ENCODE measurements at regions not wholly inside any gene's neighbourhood (a gene's known extent, or its start where the extent isn't known, plus 50 kb on each side); places are given as distances from the start of the nearest gene placed in this dataset.

DNA sequence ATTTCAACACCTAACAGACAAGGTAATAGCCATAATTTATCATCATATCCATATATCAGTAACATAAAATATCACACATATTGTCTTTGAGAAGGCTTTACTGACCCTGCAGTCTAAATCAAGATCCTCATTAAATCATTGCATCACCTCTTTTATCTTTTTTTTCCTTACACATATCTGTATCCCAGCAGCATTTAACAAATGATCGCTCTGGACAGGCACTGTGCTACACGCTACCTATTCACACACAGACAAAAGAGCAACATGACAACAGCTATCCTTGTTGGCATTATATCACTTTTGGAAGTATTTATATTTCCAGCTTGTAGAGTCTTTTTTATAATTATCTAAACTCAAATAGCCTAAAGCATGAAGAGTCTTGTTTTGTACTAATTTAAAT, 73.3 kb upstream of the NBEA start:
- no peak overlapping the region for H2AFZ ChIP-seq (ENCODE audit: low read depth, low read length)
- no peak overlapping the region for H3K4me3 ChIP-seq (replicated peaks in 1 of 3; ENCODE audit: insufficient read depth in 1 of 3, low read depth in 1 of 3, low read length in 3 of 3)
- intact Hi-C loops (cut with micrococcal nuclease): no loop called here
- H3K4me2 ChIP-seq (ENCODE audit: insufficient read depth, low read length): no peak overlapping the region
- POLR2A ChIA-PET: no interaction called here
- H3K9me3 ChIP-seq (replicated peaks; ENCODE audit: control insufficient read depth, insufficient read depth, low read length): no peaks in the 10 kb centered on the region
- H3K36me3 ChIP-seq (ENCODE audit: control insufficient read depth in 2 of 2, extremely low read depth in 1 of 2, insufficient read depth in 2 of 2, low read length in 2 of 2): no peaks in the 10 kb centered on the region
- FAIRE-seq: no peak
- no peak for TF ChIP-seq FOS (IDR thresholded peaks at IDR 0.05; ENCODE audit: borderline replicate concordance, insufficient read depth, low read length)
- TF ChIP-seq, protein P1, sequence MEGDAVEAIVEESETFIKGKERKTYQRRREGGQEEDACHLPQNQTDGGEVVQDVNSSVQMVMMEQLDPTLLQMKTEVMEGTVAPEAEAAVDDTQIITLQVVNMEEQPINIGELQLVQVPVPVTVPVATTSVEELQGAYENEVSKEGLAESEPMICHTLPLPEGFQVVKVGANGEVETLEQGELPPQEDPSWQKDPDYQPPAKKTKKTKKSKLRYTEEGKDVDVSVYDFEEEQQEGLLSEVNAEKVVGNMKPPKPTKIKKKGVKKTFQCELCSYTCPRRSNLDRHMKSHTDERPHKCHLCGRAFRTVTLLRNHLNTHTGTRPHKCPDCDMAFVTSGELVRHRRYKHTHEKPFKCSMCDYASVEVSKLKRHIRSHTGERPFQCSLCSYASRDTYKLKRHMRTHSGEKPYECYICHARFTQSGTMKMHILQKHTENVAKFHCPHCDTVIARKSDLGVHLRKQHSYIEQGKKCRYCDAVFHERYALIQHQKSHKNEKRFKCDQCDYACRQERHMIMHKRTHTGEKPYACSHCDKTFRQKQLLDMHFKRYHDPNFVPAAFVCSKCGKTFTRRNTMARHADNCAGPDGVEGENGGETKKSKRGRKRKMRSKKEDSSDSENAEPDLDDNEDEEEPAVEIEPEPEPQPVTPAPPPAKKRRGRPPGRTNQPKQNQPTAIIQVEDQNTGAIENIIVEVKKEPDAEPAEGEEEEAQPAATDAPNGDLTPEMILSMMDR (IDR thresholded peaks at IDR 0.05; ENCODE audit: extremely low read depth in 1 of 2, insufficient read depth in 1 of 2, low read depth in 1 of 2, low read length in 2 of 2): no peak
- no peak for TF ChIP-seq POLR2A (IDR thresholded peaks at IDR 0.05; ENCODE audit: low read depth, low read length)
- no peak for TF ChIP-seq JUN (IDR thresholded peaks at IDR 0.05; ENCODE audit: borderline replicate concordance, insufficient read depth, insufficient read length, low read depth)
- TF ChIP-seq EZH2 (IDR thresholded peaks at IDR 0.05; ENCODE audit: borderline replicate concordance, low read depth, low read length, severe bottlenecking): no peak
- TF ChIP-seq GATA2 (IDR thresholded peaks at IDR 0.05; ENCODE audit: insufficient read depth, insufficient read length, low read depth, low read length): no peak
- TF ChIP-seq POLR2AphosphoS5 (IDR thresholded peaks at IDR 0.05; ENCODE audit: insufficient read depth, low read depth, low read length): no peak
- TF ChIP-seq, protein P2, sequence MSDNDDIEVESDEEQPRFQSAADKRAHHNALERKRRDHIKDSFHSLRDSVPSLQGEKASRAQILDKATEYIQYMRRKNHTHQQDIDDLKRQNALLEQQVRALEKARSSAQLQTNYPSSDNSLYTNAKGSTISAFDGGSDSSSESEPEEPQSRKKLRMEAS (IDR thresholded peaks at IDR 0.05; ENCODE audit: insufficient read depth, insufficient read length): no peak
- no peak for TF ChIP-seq MYC (IDR thresholded peaks at IDR 0.05; ENCODE audit: low read depth, low read length)
- no peak overlapping the region for H3K9ac ChIP-seq (replicated peaks; ENCODE audit: extremely low read depth, insufficient read depth, low read length)
- no peak for DNase-seq (ENCODE audit: low read depth, low spot score)
- dilution Hi-C loops (cut with MboI; ENCODE audit: extremely low pct_ligation_motif_present, low sequenced_read_pairs): no loop called here
- CTCF ChIA-PET: no interaction called here
- H4K20me1 ChIP-seq (replicated peaks; ENCODE audit: control insufficient read depth, extremely low read depth, insufficient read depth, low read length): no peaks in the 10 kb centered on the region
- BruUV-seq (replicated peaks): no TSS peak
- no peaks in the 10 kb centered on the region for H3K79me2 ChIP-seq (ENCODE audit: control insufficient read depth, insufficient read depth, low read length)
- H3K9me1 ChIP-seq (replicated peaks; ENCODE audit: control insufficient read depth, extremely low read depth, insufficient read depth, low read length): no peaks in the 10 kb centered on the region
- peaks cover 2% of the 10 kb centered on the region for H3K4me1 ChIP-seq (ENCODE audit: control insufficient read depth, extremely low read depth, insufficient read depth, low read length)
- no peaks in the 10 kb centered on the region for H3K27me3 ChIP-seq (ENCODE audit: control insufficient read depth in 2 of 2, insufficient read depth in 2 of 2, low read length in 2 of 2)
- H3K27ac ChIP-seq (ENCODE audit: insufficient read depth, low read depth, low read length): no peak overlapping the region
